GM21447 (cell line): ENCODE measurements at regions not wholly inside any gene's neighbourhood (a gene's known extent, or its start where the extent isn't known, plus 50 kb on each side); places are given as distances from the start of the nearest gene placed in this dataset.
"Not testable (repeated sequence)": the region's sequence is repeated elsewhere in the genome, so short reads cannot be mapped to it uniquely, and the experiment has no call there.

Experiments
- ATAC-seq: cut with Tn5 transposase; IDR thresholded peaks from one replicate; pipeline ENCODE4 v1.9.1; 2021; ENCODE audit not compliant: unreplicated experiment

DNA sequence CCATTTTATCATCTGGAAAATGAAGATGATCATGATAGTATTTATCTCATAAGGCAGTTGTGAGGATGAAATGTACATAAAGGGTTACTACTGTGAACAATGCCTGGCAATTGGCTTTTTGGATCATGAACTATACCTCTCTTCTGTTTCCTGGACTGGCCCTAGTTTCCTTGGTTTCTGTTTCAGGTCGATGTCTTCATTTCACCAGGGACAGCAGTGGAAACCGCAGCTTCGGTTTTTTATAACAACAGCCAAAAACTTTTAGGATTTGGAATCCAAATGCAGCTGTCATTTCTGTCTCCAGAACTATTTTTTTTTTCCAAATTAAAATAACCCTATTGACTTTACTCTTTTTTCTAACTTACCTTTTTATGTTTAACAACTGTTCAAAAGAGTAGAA lies 425.1 kb downstream of the RND3 start:
- ATAC-seq = no peak

DNA sequence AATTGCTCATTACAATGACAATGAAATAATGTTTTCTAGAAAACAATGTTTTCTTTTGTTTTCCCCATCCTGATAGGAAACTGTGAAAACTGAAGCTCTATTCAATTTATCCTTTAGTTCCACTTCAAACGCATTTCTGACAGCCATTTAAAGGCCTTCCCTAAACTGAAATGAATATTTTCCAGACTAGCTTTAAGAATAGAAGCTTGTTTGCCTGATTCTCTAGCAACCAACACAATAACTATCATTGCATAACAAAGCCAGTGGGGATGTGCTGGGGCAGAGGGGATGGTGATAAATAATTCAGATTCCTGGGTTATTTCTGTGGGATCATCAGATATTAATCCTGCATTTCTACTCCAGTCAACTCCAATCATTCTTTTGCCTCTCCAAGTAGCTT lies 427.1 kb downstream of the RND3 start:
- ATAC-seq = no peak

DNA sequence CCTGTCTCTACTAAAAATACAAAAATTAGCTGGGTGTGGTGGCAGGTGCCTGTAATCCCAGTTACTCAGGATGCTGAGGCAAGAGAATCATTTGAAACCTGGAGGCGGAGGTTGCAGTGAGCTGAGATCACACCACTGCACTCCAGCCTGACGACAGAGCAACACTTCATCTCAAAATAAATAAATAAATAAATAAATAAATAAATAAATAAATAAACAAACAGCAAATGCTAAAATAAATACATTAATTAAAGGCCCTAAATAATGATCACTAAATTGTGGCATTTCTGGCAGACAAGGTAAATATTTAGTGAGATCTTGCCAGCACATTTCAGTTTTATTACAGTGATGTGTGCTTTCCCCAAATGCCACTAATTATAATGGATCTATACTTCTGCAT lies 427.8 kb downstream of the RND3 start:
- ATAC-seq = not testable (repeated sequence)

DNA sequence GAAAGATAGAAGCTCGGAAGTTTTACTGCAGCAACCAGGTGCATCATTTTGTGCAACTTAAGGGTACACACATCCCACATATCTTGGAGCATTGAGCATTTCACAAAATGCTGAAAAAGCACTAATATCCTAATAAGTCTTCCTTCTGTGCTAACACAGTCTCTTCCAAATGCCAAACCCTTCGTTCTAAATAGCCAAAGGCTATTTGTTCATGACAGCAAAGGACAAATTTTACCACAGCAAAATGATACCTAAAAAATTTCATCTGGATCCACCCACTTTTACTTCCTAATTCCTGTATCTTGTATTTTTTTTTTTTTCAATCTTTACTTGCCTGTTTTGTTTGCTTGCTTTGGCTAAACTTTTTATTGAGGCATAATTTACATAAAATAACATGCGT lies 435.0 kb downstream of the RND3 start:
- no peak for ATAC-seq

DNA sequence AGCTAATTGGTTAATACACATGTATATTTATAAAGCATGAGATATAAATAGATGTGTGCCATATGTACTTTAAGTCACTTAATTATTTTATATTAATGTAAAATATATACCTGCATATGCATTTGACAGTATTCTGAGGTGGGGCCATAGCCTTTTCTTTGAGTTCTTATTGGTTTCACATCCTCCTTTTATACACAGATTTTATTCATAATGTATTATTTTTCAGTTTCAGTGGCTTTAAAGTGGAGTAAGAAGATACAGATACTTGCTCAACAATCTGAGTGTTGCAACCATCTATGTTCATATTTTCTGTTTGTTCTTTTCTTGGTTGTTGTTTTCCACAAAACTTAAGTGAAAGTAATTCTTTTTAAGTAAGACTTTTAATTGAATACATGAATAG lies 436.5 kb downstream of the RND3 start:
- no peak for ATAC-seq

DNA sequence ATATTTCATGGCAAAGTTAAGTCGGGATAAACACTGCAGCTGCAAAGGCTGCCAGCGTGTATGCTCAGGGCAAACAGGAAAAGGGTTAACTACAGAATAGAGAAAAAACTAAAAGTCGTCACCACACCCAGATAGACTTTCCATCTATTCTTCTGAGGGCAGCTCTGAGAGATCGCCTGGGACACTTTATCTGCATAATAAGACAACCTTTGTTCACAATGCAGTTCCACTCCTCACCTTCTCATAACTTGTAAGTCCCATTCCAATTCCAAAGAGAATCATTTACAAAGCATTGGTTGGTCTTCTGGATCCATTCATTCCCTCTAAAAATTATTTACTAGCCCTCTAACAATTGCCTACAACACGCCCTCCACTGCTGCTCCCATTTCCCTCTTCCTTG lies 437.4 kb downstream of the RND3 start:
- ATAC-seq = no peak

DNA sequence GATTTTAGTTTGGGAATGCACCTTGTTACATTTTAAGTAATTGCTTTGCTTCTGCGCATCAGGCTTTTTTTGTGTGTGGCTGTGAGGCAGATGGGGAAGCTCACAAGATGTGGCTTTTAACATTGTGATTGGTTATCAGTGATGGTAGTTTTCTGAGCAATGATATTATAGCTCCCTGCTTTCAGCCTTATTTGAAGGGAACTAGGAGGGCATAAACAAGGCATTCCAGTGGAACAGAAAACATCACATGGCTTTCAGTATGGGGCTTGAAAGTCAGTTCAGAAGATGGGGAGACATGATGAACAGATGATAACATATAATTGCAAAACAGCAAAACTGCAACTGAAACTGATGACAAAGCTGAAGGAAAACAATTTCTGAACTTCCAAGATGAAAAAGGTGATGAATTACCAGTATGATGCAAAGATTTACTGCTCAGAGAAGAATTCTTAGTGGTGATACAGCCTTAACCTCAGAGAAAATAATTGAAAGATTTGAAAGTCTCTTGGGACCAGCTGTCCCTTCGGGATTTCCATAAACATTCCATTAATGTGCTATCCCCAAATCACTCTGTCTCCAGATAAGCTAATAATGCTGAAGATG lies 439.7 kb downstream of the RND3 start:
- ATAC-seq = no peak

DNA sequence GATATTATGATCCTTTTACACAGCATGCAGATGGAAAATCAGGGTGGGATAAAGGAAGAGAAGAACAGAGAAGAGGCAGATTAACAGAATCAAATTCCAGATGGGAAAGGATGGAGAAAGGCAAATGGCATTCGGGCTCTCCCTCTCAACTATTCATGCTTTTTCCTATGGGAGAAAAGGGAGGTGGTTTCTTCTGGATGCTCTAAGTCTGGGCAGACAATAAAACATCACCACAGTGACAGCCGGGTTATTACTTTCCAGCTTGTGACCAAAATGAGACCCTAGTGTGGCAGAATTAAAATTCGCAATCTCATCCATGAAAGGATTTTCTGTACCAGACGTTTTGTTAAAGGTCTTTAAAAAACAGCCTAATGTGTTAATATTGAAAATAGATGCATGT lies 440.7 kb downstream of the RND3 start:
- no peak for ATAC-seq

DNA sequence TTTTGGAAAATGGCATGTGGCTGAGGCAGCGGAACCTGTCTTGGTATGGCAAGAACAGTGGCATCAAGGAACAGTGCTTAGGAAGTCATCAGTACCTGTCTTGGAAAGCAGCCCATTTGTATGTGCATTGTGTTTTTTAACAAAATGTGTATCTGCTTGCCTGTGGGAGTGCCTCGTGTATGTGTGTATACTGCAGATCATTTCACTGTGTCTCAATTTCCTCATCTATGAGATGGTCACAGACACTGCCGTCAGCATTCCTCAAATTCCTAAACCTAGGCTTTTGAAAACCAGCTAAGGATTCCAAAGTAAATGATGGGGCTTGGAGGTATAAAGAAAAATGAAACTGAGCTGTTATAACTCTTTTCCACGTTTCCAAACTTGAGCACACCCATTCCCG lies 441.3 kb downstream of the RND3 start:
- no peak for ATAC-seq

DNA sequence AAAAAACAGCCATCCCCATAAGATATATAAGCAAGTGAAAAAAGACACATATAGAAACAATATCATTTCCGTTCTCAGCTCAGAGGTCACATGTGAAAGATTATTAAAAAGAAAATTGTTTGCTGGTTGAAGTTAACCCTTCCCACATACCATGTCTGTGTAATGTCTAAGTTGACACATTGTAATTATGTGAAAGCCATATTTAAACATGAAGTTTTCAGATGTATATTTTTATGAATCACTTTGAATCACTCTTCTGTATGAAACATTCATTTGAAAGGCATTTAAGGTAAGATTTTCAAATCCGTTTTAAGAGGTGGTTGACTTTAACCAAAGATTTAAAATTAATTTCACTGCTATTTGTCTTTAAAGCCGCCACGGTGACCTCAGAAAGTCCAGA lies 441.9 kb downstream of the RND3 start:
- ATAC-seq = no peak

DNA sequence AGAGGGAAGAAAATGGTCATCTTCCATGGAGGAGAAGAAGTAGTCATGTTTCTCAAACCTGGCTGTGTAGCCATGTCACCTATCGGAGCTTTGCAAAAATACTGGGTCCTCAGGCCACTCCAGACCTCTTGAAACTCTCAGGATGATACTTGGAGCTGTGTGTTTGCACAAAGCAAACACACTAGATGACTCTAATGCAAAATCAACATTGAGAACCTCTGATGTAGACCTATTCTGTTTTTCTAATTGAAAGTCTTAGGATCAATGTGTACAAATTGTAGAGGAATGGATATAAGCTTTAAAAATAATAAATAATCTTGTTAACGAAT lies 444.3 kb downstream of the RND3 start:
- ATAC-seq = no peak

DNA sequence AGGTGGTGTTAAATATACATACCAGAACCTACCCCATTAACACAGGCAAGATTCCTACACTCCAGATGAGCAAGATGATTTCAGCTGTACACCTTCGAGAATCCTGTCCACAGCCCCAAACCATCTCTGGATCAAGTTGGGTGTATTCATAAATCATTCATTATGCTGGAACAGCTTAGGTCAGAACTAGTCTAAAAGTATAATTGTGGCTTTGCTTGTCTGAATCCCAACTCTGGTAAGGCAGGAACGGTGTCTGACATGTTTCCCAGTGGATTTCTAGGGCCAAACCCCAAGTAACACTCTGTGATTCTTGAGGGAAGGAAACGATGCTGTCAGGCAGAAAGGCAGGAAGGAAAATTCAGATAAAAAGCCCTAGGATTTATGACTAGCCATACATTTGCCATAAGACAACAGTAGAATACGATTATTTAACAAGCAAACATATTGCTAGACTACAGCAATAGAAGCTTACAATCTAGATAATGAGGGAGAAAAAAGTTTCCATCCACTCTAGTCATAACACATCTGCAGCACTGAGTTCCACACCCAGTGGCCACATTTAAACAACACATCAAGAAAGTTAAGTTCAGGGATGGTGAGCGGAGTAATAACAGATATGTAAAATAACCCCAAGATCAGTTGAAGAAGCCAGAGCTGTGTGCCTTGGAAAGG lies 444.8 kb downstream of the RND3 start:
- no peak for ATAC-seq

DNA sequence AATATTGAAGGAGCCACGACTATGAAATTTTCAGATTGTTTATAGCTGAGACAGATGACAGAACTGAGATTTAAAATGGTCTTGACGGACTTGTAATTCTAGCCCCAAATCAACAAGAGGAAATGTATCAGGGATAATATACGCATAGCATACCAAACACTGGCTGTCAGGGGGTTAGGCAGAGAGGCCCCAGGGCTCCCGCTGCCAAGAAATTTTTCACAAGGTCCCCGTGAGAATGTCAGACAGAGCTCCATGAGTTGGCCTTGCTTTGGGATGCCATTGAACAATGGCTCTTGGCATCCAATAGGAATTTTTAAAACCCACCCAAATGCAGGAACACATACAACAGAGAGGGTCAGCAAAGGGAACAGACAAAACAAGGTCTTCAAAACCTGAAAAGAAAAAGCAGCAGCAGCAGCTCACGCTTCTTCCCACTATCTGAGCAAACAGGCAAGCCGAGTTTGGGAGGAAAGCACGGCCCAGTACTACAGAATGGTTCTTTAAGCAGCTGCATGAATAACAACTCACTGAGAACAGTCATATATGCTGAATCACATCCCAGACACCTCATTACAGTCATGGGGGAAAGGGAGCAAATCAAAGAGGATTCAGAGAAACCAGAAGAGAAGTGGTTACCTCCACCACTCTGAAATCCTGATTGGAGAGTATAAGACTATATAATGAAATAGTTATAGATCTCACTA lies 445.6 kb downstream of the RND3 start:
- ATAC-seq = no peak

DNA sequence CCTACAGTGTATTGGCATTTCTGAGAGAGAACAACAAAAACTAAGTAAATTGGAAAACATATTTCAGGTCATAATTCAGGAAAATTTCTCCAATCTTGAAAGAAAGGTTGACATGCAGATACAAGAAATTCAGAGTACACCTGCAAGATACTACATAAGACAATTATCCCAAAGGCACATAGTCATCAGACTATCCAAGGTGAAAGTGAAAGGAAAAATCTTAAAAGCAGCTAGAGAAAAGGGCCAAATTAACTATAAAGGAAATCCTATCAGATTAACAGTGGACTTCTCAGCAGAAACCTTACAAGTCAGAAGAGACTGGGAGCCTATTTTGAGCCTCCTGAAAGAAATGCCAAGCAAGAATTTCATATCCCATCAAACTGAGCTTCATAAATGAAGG lies 449.0 kb upstream of the MMADHC start:
- ATAC-seq = no peak

DNA sequence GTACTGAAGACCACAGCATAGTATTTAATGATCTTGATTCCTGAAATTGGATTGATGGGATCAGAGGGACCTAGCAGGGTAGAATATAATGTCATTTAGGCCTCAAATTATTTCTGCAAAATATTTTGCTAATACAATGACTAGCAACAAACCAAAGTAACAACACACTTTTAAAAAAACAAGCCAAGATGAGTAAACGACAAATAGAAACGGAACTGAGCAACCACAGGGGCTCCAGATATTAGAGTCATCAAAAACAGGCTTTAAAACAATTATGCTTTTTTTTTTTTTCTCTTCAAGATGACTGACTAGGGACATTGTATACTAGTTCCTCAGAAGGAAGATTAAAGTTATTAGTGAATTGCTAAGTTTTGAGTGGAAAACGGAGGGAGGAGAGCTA lies 447.1 kb upstream of the MMADHC start:
- ATAC-seq = no peak

DNA sequence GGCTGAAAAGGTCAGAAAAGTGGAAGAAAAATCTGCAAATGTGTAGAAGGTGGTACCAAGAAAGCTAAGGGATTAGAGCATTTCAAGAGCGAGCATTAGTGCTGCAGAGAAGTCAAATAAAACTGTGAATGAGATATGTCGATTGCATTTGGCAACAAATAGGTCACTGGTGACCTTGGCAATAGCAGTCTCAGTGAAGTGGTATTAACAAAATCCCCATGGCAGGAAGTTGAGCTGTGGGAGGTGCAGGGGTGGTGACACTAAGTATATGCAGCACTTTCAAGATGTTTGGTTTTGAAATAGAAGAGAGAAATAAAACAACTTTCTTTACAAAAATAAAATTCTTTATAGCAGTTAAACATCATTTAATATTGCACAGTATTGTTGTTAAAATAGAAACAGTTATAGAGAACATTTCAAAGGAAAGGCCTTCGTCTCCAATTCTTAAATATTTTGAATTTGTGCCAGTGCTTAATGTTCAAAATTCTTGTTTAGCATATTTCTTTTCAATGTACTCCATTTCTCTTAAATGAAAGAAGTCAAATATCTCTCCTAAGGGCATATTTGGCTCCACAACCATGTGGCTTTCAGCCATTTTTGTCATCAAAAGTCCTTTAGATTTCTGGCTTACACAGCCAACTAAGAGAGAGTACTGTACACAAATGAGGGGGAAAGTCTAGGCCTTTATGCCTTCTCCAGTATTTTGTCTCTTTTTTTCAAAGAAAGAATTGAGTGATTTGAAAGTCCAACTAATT lies 443.0 kb upstream of the MMADHC start:
- no peak for ATAC-seq

DNA sequence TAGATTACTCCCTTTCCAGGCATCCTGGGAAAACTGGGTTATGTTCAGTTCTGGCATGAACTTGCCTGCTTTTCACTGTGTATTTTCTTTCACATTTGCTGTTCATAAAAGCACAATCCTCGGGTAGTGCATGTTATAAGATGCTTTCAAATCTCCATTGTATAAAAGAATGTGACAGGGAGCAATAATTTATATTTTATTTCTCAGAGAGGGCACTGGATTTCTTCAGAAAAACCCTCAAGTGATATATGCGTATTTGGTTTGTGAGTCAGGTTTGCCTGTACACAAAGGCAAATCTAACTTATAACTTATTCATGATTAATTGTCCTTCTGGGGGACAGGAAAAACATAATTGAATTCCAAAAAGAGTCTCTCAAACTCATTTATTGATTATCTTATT lies 440.7 kb upstream of the MMADHC start:
- no peak for ATAC-seq

DNA sequence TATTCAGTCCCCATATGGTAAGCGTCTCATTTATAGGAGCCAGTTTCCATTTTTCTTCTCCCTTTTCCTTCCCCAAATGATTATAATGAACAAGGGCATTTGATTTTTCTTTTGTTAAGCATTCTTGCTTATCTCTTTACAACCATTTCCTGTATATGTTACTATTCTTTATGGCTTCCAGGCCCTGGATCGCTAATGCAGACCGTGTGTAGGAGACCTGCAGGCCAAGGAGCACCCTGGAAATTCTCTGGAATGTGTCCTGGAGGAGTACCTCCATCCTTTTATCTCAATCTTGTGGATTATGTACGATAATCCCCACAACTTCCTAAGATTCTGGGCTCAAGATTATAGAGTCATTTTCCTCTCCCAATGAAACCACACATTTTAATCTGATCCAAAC lies 439.6 kb upstream of the MMADHC start:
- ATAC-seq = no peak

DNA sequence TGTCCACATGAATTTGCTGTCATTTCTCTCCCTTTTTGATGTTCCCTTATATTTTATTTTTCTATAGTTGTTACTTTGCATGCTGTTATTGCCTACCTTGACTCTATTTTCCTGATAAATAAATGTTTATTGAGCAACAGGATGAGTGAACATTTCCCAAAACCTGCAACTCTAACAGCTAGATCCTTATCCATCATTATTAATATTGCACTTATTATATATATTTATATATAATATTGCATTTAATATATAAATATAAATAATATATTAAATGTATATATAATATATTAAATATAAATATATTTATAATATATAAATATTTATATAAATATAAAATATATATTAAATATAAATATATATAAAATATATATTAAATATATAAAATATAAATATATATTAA lies 436.1 kb upstream of the MMADHC start:
- no peak for ATAC-seq

DNA sequence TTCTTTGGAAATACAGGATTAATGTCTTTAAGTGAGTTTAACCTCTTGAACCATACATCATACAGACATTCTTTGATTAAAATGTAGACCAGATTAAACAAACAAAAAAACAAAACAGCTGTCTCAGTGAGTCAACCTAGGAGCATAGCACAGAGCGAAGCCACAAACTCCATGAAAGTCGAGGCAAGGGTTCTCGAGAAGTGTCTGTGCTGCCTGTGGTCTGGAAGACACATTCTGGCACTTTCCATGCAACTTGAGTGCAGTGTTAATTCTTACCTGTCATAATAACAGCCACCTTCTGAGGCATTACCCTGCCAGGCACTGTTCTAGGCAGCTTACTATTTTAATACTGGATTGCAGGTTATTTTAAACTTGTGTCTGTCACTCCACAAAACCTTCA lies 435.5 kb upstream of the MMADHC start:
- ATAC-seq = no peak

DNA sequence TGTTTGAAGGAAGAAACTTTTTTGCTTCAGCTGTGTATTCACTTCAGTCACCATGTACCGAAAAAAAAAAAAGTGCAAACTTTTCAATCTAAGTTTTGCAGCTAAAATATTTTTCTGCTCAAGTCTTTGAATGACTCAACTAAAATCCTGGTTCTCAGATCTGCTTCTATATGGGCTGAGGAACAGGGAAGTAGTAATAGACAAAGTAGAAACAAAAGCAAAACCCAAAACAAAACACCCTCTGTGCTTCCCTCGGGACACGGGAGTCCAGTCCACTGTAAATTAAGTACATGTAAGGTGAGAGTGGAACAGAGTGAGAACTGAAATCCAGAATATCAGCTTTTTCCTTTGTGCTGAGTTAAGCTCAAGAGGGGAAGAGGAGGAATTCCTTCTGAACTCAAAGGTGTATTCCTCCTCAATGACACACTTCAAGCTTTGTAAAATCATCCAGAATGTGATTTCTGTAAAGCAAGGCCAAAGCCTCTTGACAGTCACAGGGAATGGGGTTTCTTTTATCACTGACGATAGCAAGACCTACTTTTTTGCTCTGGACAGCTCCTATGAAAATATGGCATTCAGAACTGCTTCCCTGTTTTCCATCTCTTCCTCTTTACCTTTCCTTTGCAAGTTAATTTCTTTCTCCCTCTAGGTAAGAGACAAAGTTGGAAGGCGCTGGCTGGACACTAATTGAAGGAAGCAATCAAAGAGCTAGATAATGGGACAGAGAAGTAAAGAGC lies 433.5 kb upstream of the MMADHC start:
- no peak for ATAC-seq
